Endothelial cell of umbilical vein (primary cell): ENCODE measurements at regions not wholly inside any gene's neighbourhood (a gene's known extent, or its start where the extent isn't known, plus 50 kb on each side); places are given as distances from the start of the nearest gene placed in this dataset.

Experiments
- BruUV-seq: library from RNA; stranded (reverse); fragments of 400-500 nt; replicated peaks from 2 replicates; lab custom pipeline; 2021; lab: Mats Ljungman, UMichigan
- CTCF ChIA-PET: fragments of 300-600, 350-600 bp; sonication (Branson Sonifier 250); formaldehyde crosslinking; loops from one replicate; lab custom pipeline; 2021; ENCODE audit warnings: antibody characterized with exemption, inconsistent platforms; lab: Charles Lee
- POLR2A ChIA-PET: fragments of 300-600, 350-600 bp; sonication (Branson Sonifier 250); formaldehyde crosslinking; loops from one replicate; lab custom pipeline; 2021; ENCODE audit warnings: antibody characterized with exemption, inconsistent platforms; lab: Charles Lee
- DNase-seq: peaks from one replicate; pipeline ENCODE4 v3.0.0-alpha.2; 2011; ENCODE audit warnings: low read depth, low spot score
- FAIRE-seq: peaks from 2 replicates; lab custom pipeline; 2011; peaks lifted over from hg19 to GRCh38; lab: Jason Lieb, UNC
- H2AFZ ChIP-seq: 2 replicates; pipeline ENCODE4 v1.6.0; 2012; ENCODE audit warnings: low read depth, low read length, control low read depth, inconsistent platforms
- H3K27ac ChIP-seq: 2 replicates; pipeline ENCODE4 v1.5.1; 2011; ENCODE audit warnings: low read depth, mild to moderate bottlenecking, control low read depth, low read length, moderate library complexity; ENCODE audit not compliant: insufficient read depth
- H3K27me3 ChIP-seq, 2 experiments: 2 replicates each; pipeline versions ENCODE4 v1.6.0 to v1.6.1; 2011; ENCODE audit warnings: low read length in 2 of 2, mixed read lengths in 1 of 2; ENCODE audit not compliant: control insufficient read depth in 2 of 2, insufficient read depth in 2 of 2
- H3K36me3 ChIP-seq, 2 experiments: 2 replicates in 1 of 2; 3 replicates in 1 of 2; pipeline ENCODE4 v1.5.1; 2011; ENCODE audit warnings: low read length in 2 of 2, mild to moderate bottlenecking in 1 of 2, moderate library complexity in 1 of 2; ENCODE audit not compliant: control insufficient read depth in 2 of 2, insufficient read depth in 2 of 2; ENCODE audit errors: extremely low read depth in 1 of 2
- H3K4me1 ChIP-seq: 3 replicates; pipeline ENCODE4 v1.5.1; 2011; ENCODE audit warnings: mild to moderate bottlenecking, low read length; ENCODE audit not compliant: control insufficient read depth, insufficient read depth; ENCODE audit errors: extremely low read depth
- H3K4me2 ChIP-seq: 2 replicates; pipeline ENCODE4 v1.6.1; 2011; ENCODE audit warnings: low read length, control low read depth, mixed read lengths; ENCODE audit not compliant: insufficient read depth
- H3K4me3 ChIP-seq, 3 experiments: fragments of 200-600 bp in 1 of 3; sonication (generic), shearing (Covaris generic) in 1 of 3; replicated peaks in 1 of 3; 2 replicates each; pipeline ENCODE4 v1.5.1; 2011 to 2016; ENCODE audit warnings: control low read depth in 3 of 3, low read length in 3 of 3, mild to moderate bottlenecking in 2 of 3, inconsistent platforms in 1 of 3, low read depth in 1 of 3, moderate library complexity in 1 of 3; ENCODE audit not compliant: insufficient read depth in 1 of 3
- H3K79me2 ChIP-seq: 2 replicates; pipeline ENCODE4 v1.6.0; 2012; ENCODE audit warnings: low read length, inconsistent platforms; ENCODE audit not compliant: control insufficient read depth, insufficient read depth
- H3K9ac ChIP-seq: replicated peaks from 2 replicates; pipeline ENCODE3; 2011; ENCODE audit warnings: low read length, control low read depth; ENCODE audit not compliant: insufficient read depth; ENCODE audit errors: extremely low read depth
- H3K9me1 ChIP-seq: replicated peaks from 3 replicates; pipeline ENCODE4 v1.6.0; 2011; ENCODE audit warnings: mild to moderate bottlenecking, low read length; ENCODE audit not compliant: control insufficient read depth, insufficient read depth; ENCODE audit errors: extremely low read depth
- H3K9me3 ChIP-seq: replicated peaks from 2 replicates; pipeline ENCODE4 v1.5.1; 2012; ENCODE audit warnings: low read length, inconsistent platforms; ENCODE audit not compliant: control insufficient read depth, insufficient read depth
- H4K20me1 ChIP-seq: replicated peaks from 2 replicates; pipeline ENCODE3; 2011; ENCODE audit warnings: mild to moderate bottlenecking, low read length; ENCODE audit not compliant: control insufficient read depth, insufficient read depth; ENCODE audit errors: extremely low read depth
- CTCF ChIP-seq, 2 donors: IDR thresholded peaks; 1 replicate in 1 of 2; 2 replicates in 1 of 2; pipeline ENCODE4 v1.5.1; 2011; ENCODE audit warnings: low read length in 2 of 2, mild to moderate bottlenecking in 2 of 2, moderate library complexity in 2 of 2, control low read depth in 1 of 2, inconsistent platforms in 1 of 2, low read depth in 1 of 2; ENCODE audit not compliant: insufficient read depth in 1 of 2; ENCODE audit errors: extremely low read depth in 1 of 2
- EZH2 ChIP-seq: IDR thresholded peaks from 2 replicates; pipeline ENCODE4 v1.6.1; 2012; ENCODE audit warnings: borderline replicate concordance, low read depth, mild to moderate bottlenecking, moderate library complexity, low read length, inconsistent platforms; ENCODE audit not compliant: severe bottlenecking
- FOS ChIP-seq: IDR thresholded peaks from 2 replicates; pipeline ENCODE4 v1.6.1; 2011; ENCODE audit warnings: mild to moderate bottlenecking, low read length, moderate library complexity, borderline replicate concordance; ENCODE audit not compliant: insufficient read depth
- GATA2 ChIP-seq: IDR thresholded peaks from 2 replicates; pipeline ENCODE4 v1.7.0; 2011; ENCODE audit warnings: low read depth, mild to moderate bottlenecking, moderate library complexity, mixed read lengths, low read length; ENCODE audit not compliant: insufficient read length, insufficient read depth
- JUN ChIP-seq: IDR thresholded peaks from 2 replicates; pipeline ENCODE4 v1.6.1; 2011; ENCODE audit warnings: borderline replicate concordance, low read depth; ENCODE audit not compliant: insufficient read length, insufficient read depth
- MAX ChIP-seq: IDR thresholded peaks from 2 replicates; pipeline ENCODE4 v1.6.1; 2011; ENCODE audit not compliant: insufficient read depth, insufficient read length
- MYC ChIP-seq: IDR thresholded peaks from one replicate; pipeline ENCODE4 v1.6.1; 2011; ENCODE audit warnings: mild to moderate bottlenecking, low read depth, low read length
- dilution Hi-C: fragments of 300-500 bp; cut with MboI; formaldehyde crosslinking; loops from one replicate; pipeline ENCODE4 v1.15.0; 2019; ENCODE audit warnings: low sequenced_read_pairs; ENCODE audit not compliant: extremely low pct_ligation_motif_present
- intact Hi-C: fragments of 100-400 bp; cut with micrococcal nuclease; formaldehyde crosslinking; loops from one replicate; pipeline ENCODE4 v1.10.0; 2022

- Histone ChIP-seq H3K36me3 (no peaks in the 10 kb centered on the region), H3K4me3 (no peak overlapping the region), H2AFZ (no peak overlapping the region), H3K79me2 (no peaks in the 10 kb centered on the region), H3K4me1 (no peaks in the 10 kb centered on the region), H3K27me3 (no peaks in the 10 kb centered on the region), H3K27ac (no peak overlapping the region), H3K4me2 (no peak overlapping the region), H3K9me1 (no peaks in the 10 kb centered on the region), H3K9ac (no peak overlapping the region), H4K20me1 (no peaks in the 10 kb centered on the region), H3K9me3 (no peaks in the 10 kb centered on the region)
- TF ChIP-seq EZH2 (no peak), FOS (no peak), MYC (no peak), JUN (no peak), CTCF (IDR thresholded peaks at IDR 0.05; ENCODE audit: extremely low read depth in 1 of 2, insufficient read depth in 1 of 2, low read depth in 1 of 2, low read length in 2 of 2) (no peak)
- dilution Hi-C loops: no loop called here
- ChIA-PET POLR2A (no interaction called here), CTCF (no interaction called here)
- BruUV-seq: no TSS peak
- intact Hi-C loops: no loop called here
- DNase-seq (no peak), FAIRE-seq (no peak)
Measured at GRCh38 chr6:81166770-81167169, 585.7 kb downstream of the TENT5A start.

- TF ChIP-seq GATA2 (no peak), MAX (no peak)
- Histone ChIP-seq H2AFZ (no peak overlapping the region), H3K79me2 (no peaks in the 10 kb centered on the region), H3K27ac (no peak overlapping the region), H3K9ac (no peak overlapping the region), H3K36me3 (no peaks in the 10 kb centered on the region), H3K27me3 (no peaks in the 10 kb centered on the region), H3K4me2 (no peak overlapping the region), H3K4me1 (no peaks in the 10 kb centered on the region), H3K4me3 (no peak overlapping the region), H3K9me3 (no peaks in the 10 kb centered on the region), H3K9me1 (no peaks in the 10 kb centered on the region), H4K20me1 (no peaks in the 10 kb centered on the region)
- POLR2A ChIA-PET: no interaction called here
- dilution Hi-C loops: no loop called here
- no TSS peak for BruUV-seq
- intact Hi-C loops: no loop called here
- FAIRE-seq: no peak
- CTCF ChIA-PET: no interaction called here
- no peak for DNase-seq
Measured at GRCh38 chr6:81158956-81159355, 593.5 kb downstream of the TENT5A start.
